GM18873 (cell line): ENCODE measurements at regions not wholly inside any gene's neighbourhood (a gene's known extent, or its start where the extent isn't known, plus 50 kb on each side); places are given as distances from the start of the nearest gene placed in this dataset.

Source experiments
- ATAC-seq: cut with Tn5 transposase; IDR thresholded peaks from one replicate; pipeline ENCODE4 v1.9.1; 2021; ENCODE audit warnings: mild to moderate bottlenecking, moderate library complexity, moderate number of reproducible peaks; ENCODE audit not compliant: unreplicated experiment, low FRiP score

- no peak for ATAC-seq
These were observed 325.6 kb downstream of the SEC23A start for GRCh38 chr14:38777401-38777800.

GRCh38 chr14:38775986-38776385 is 327.0 kb downstream of the SEC23A start:
- ATAC-seq = no peak

GRCh38 chr14:38774162-38774561 is 328.9 kb downstream of the SEC23A start:
- no peak for ATAC-seq

GRCh38 chr14:38770251-38770650 is 332.8 kb downstream of the SEC23A start:
- ATAC-seq = no peak

- no peak for ATAC-seq
These were observed 340.2 kb downstream of the SEC23A start for GRCh38 chr14:38762845-38763244.

GRCh38 chr14:38762426-38762825 is 340.6 kb downstream of the SEC23A start:
- no peak for ATAC-seq

- no peak for ATAC-seq
These were observed 342.0 kb downstream of the SEC23A start for GRCh38 chr14:38761033-38761432.

- no peak for ATAC-seq
These were observed 344.4 kb downstream of the SEC23A start for GRCh38 chr14:38758661-38759060.

- ATAC-seq = no peak
These were observed 348.0 kb downstream of the SEC23A start for GRCh38 chr14:38755036-38755435.

GRCh38 chr14:38752750-38753149 is 350.3 kb downstream of the SEC23A start:
- no peak for ATAC-seq

GRCh38 chr14:38752341-38752740 is 350.7 kb downstream of the SEC23A start:
- no peak for ATAC-seq

- no peak for ATAC-seq
These were observed 351.6 kb downstream of the SEC23A start for GRCh38 chr14:38751459-38751858.

- no peak for ATAC-seq
These were observed 353.1 kb downstream of the SEC23A start for GRCh38 chr14:38749936-38750335.

GRCh38 chr14:38745861-38746260 is 357.2 kb downstream of the SEC23A start:
- ATAC-seq = no peak

GRCh38 chr14:38743966-38744584 is 359.0 kb downstream of the SEC23A start:
- no peak for ATAC-seq

- ATAC-seq = no peak
These were observed 365.2 kb downstream of the SEC23A start for GRCh38 chr14:38737686-38738407.

GRCh38 chr14:38735005-38735404 is 368.0 kb downstream of the SEC23A start:
- ATAC-seq = no peak

GRCh38 chr14:38731962-38732361 is 371.1 kb downstream of the SEC23A start:
- ATAC-seq = no peak

- no peak for ATAC-seq
These were observed 372.6 kb downstream of the SEC23A start for GRCh38 chr14:38730420-38730819.

GRCh38 chr14:38727731-38728130 is 375.3 kb downstream of the SEC23A start:
- no peak for ATAC-seq

- ATAC-seq = no peak
These were observed 378.4 kb downstream of the SEC23A start for GRCh38 chr14:38724621-38725020.

- no peak for ATAC-seq
These were observed 379.1 kb downstream of the SEC23A start for GRCh38 chr14:38723959-38724358.
